ENCODE measurements at regions not wholly inside any gene's neighbourhood (a gene's known extent, or its start where the extent isn't known, plus 50 kb on each side); places are given as distances from the start of the nearest gene placed in this dataset.
"Not testable (repeated sequence)": the region's sequence is repeated elsewhere in the genome, so short reads cannot be mapped to it uniquely, and the experiment has no call there.

- DNase-seq (ENCODE audit: low spot score) = not testable (repeated sequence)
Measured at GRCh38 chr2:87263868-87264518, 242.3 kb upstream of the PLGLB1 start.

GRCh38 chr2:87275192-87275591 is 253.5 kb upstream of the PLGLB1 start:
- not testable (repeated sequence) for DNase-seq (ENCODE audit: low spot score)

GRCh38 chr2:87275974-87276629 is 254.5 kb upstream of the PLGLB1 start:
- not testable (repeated sequence) for DNase-seq (ENCODE audit: low spot score)

GRCh38 chr2:87276673-87277072 is 255.0 kb upstream of the PLGLB1 start:
- not testable (repeated sequence) for DNase-seq (ENCODE audit: low spot score)

GRCh38 chr2:87277734-87278133 is 256.1 kb upstream of the PLGLB1 start:
- DNase-seq (ENCODE audit: low spot score) = not testable (repeated sequence)

- DNase-seq (ENCODE audit: low spot score) = not testable (repeated sequence)
Measured at GRCh38 chr2:87280596-87281355, 259.1 kb upstream of the PLGLB1 start.

- not testable (repeated sequence) for DNase-seq (ENCODE audit: low spot score)
Measured at GRCh38 chr2:87283735-87284470, 262.3 kb upstream of the PLGLB1 start.

- not testable (repeated sequence) for DNase-seq (ENCODE audit: low spot score)
Measured at GRCh38 chr2:87284471-87284772, 262.8 kb upstream of the PLGLB1 start.

GRCh38 chr2:87285139-87285538 is 263.5 kb upstream of the PLGLB1 start:
- not testable (repeated sequence) for DNase-seq (ENCODE audit: low spot score)

- not testable (repeated sequence) for DNase-seq (ENCODE audit: low spot score)
Measured at GRCh38 chr2:87290566-87291307, 269.1 kb upstream of the PLGLB1 start.

GRCh38 chr2:87291400-87292200 is 270.0 kb upstream of the PLGLB1 start:
- not testable (repeated sequence) for DNase-seq (ENCODE audit: low spot score)

GRCh38 chr2:87293931-87294594 is 272.4 kb upstream of the PLGLB1 start:
- DNase-seq (ENCODE audit: low spot score) = not testable (repeated sequence)

- DNase-seq (ENCODE audit: low spot score) = not testable (repeated sequence)
Measured at GRCh38 chr2:87295135-87295534, 273.5 kb upstream of the PLGLB1 start.

- not testable (repeated sequence) for DNase-seq (ENCODE audit: low spot score)
Measured at GRCh38 chr2:87301349-87301748, 279.7 kb upstream of the PLGLB1 start.

GRCh38 chr2:87301871-87302270 is 280.2 kb upstream of the PLGLB1 start:
- not testable (repeated sequence) for DNase-seq (ENCODE audit: low spot score)

GRCh38 chr2:87308621-87309020 is 287.0 kb upstream of the PLGLB1 start:
- DNase-seq (ENCODE audit: low spot score) = not testable (repeated sequence)

GRCh38 chr2:87309785-87310184 is 288.1 kb upstream of the PLGLB1 start:
- not testable (repeated sequence) for DNase-seq (ENCODE audit: low spot score)

- DNase-seq (ENCODE audit: low spot score) = not testable (repeated sequence)
Measured at GRCh38 chr2:87311896-87312441, 290.3 kb upstream of the PLGLB1 start.

- DNase-seq (ENCODE audit: low spot score) = not testable (repeated sequence)
Measured at GRCh38 chr2:87314622-87315021, 293.0 kb upstream of the PLGLB1 start.

All from HuH-7.5 (cell line).